Lung (tissue), 11 donors: ENCODE measurements at regions not wholly inside any gene's neighbourhood (a gene's known extent, or its start where the extent isn't known, plus 50 kb on each side); places are given as distances from the start of the nearest gene placed in this dataset.

Experiments
- ATAC-seq: fragments of 200-7000 bp; cut with Tn5 transposase; one replicate; pipeline ENCODE4 v1.9.1; 2020; ENCODE audit warnings: moderate number of reproducible peaks; ENCODE audit not compliant: insufficient read depth, low FRiP score
- DNase-seq, 3 donors: peaks; one replicate each; pipeline ENCODE4 v3.0.0-alpha.2; 2013 to 2017
- H3K27ac ChIP-seq, 2 donors: one replicate each; pipeline ENCODE4 v1.5.1; 2013; ENCODE audit warnings: mild to moderate bottlenecking in 2 of 2, moderate library complexity in 2 of 2, control low read depth in 1 of 2, inconsistent platforms in 1 of 2, low read depth in 1 of 2, low read length in 1 of 2
- H3K27me3 ChIP-seq, 3 donors: one replicate each; pipeline ENCODE4 v1.5.1; 2013; ENCODE audit warnings: low read length in 2 of 3; ENCODE audit not compliant: control insufficient read depth in 3 of 3, insufficient read depth in 3 of 3
- H3K36me3 ChIP-seq, 4 donors: one replicate each; pipeline ENCODE4 v1.5.1; 2013; ENCODE audit warnings: low read length in 4 of 4, mild to moderate bottlenecking in 1 of 4, moderate library complexity in 1 of 4; ENCODE audit not compliant: control insufficient read depth in 4 of 4, insufficient read depth in 4 of 4
- H3K4me1 ChIP-seq, 5 donors: one replicate each; pipeline ENCODE4 v1.5.1; 2013; ENCODE audit warnings: low read length in 5 of 5, mild to moderate bottlenecking in 2 of 5, moderate library complexity in 1 of 5; ENCODE audit not compliant: control insufficient read depth in 5 of 5, insufficient read depth in 5 of 5
- H3K4me3 ChIP-seq: one replicate; pipeline ENCODE4 v1.5.1; 2013; ENCODE audit warnings: mild to moderate bottlenecking, control low read depth, moderate library complexity
- H3K9ac ChIP-seq, 2 donors: one replicate each; pipeline ENCODE4 v1.5.1; 2013; ENCODE audit warnings: low read length in 2 of 2, control low read depth in 1 of 2; ENCODE audit not compliant: insufficient read depth in 1 of 2
- H3K9me3 ChIP-seq, 4 donors: one replicate each; pipeline ENCODE4 v1.5.1; 2013; ENCODE audit warnings: low read length in 3 of 4, mild to moderate bottlenecking in 1 of 4, moderate library complexity in 1 of 4; ENCODE audit not compliant: control insufficient read depth in 4 of 4, insufficient read depth in 3 of 4
- CTCF ChIP-seq: IDR thresholded peaks from 2 replicates; pipeline ENCODE4 v1.5.1; 2012; ENCODE audit warnings: mild to moderate bottlenecking; ENCODE audit errors: control extremely low read depth, extremely low read depth
- WGBS, 2 donors: extraction: QIAGEN DNeasy Blood & Tissue Kit; methylation state at CpG; one replicate each; pipeline ENCODE4 v1.1.7; 2013; 5-methylcytosine and 5-hydroxymethylcytosine counted together
- donor health status: control.
- donor health status: control.
- donor health status: Bipolar disorder and iron deficiency.
- donor health status: healthy.
- donor health status: DM: yes; HTN: yes; CAD: no.

GRCh38 chr11:103530257-103530656 lies 421.0 kb downstream of the DYNC2H1 start:
- WGBS, 2 donors = 83 to 89% methylated on average over 4 of the region's 4 CpGs
- Histone ChIP-seq H3K9ac (no peak overlapping the region), H3K27ac (no peak overlapping the region), H3K4me1 (no peaks in the 10 kb centered on the region), H3K4me3 (no peak overlapping the region), H3K9me3 (no peaks in the 10 kb centered on the region), H3K36me3 (no peaks in the 10 kb centered on the region), H3K27me3 (no peaks in the 10 kb centered on the region)
- TF ChIP-seq CTCF = no peak
- ATAC-seq = no peak
- DNase-seq = no peak

GRCh38 chr11:103532133-103532788 lies 423.0 kb downstream of the DYNC2H1 start:
- no peaks in the 10 kb centered on the region for H3K9me3 ChIP-seq
- no peak for TF ChIP-seq CTCF
- no peak overlapping the region for H3K9ac ChIP-seq
- no peaks in the 10 kb centered on the region for H3K36me3 ChIP-seq
- H3K27ac ChIP-seq = no peak overlapping the region
- WGBS, 2 donors = 92 to 93% methylated on average over 3 of the region's 3 CpGs
- ATAC-seq (no peak), DNase-seq (no peak)
- H3K4me3 ChIP-seq = no peak overlapping the region
- peaks cover 0 to 12% (median 0%) of the 10 kb centered on the region in 5 donors for H3K4me1 ChIP-seq
- no peaks in the 10 kb centered on the region for H3K27me3 ChIP-seq

GRCh38 chr11:103534191-103534590 lies 425.0 kb downstream of the DYNC2H1 start:
- Histone ChIP-seq H3K4me1 (peaks cover 0 to 13% (median 0%) of the 10 kb centered on the region in 5 donors), H3K4me3 (no peak overlapping the region), H3K27ac (no peak overlapping the region), H3K27me3 (no peaks in the 10 kb centered on the region), H3K9ac (no peak overlapping the region), H3K9me3 (no peaks in the 10 kb centered on the region), H3K36me3 (no peaks in the 10 kb centered on the region)
- TF ChIP-seq CTCF = no peak
- ATAC-seq (no peak), DNase-seq (no peak)

GRCh38 chr11:103534959-103535358 lies 425.7 kb downstream of the DYNC2H1 start:
- Histone ChIP-seq H3K4me3 (no peak overlapping the region), H3K9ac (no peak overlapping the region), H3K27ac (no peak overlapping the region), H3K9me3 (no peaks in the 10 kb centered on the region), H3K27me3 (no peaks in the 10 kb centered on the region), H3K36me3 (no peaks in the 10 kb centered on the region), H3K4me1 (peaks cover 0 to 13% (median 0%) of the 10 kb centered on the region in 5 donors)
- WGBS, 2 donors = 90 to 92% methylated on average over 2 of the region's 2 CpGs
- no peak for DNase-seq
- TF ChIP-seq CTCF = no peak
- ATAC-seq = no peak
